Panc1 (cell line): ENCODE measurements at regions not wholly inside any gene's neighbourhood (a gene's known extent, or its start where the extent isn't known, plus 50 kb on each side); places are given as distances from the start of the nearest gene placed in this dataset.

Experiments used
- ATAC-seq: fragments of 200-7000 bp; cut with Tn5 transposase; 2 replicates; pipeline ENCODE4 v1.9.1; 2020; ENCODE audit warnings: mild to moderate bottlenecking, moderate library complexity
- BruUV-seq: library from RNA; stranded (reverse); fragments of 400-500 nt; replicated peaks from 2 replicates; lab custom pipeline; 2021; lab: Mats Ljungman, UMichigan
- CTCF ChIA-PET: fragments of 300-600 bp; sonication (Branson Sonifier 250); formaldehyde crosslinking; loops from one replicate; lab custom pipeline; 2022; ENCODE audit warnings: antibody characterized with exemption; lab: Charles Lee
- POLR2A ChIA-PET: fragments of 300-600 bp; sonication (Branson Sonifier 250); formaldehyde crosslinking; loops from one replicate; lab custom pipeline; 2022; ENCODE audit warnings: antibody characterized with exemption; lab: Charles Lee
- DNase-seq: peaks from one replicate; pipeline ENCODE4 v3.0.0-alpha.2; 2010; ENCODE audit warnings: low read depth, low spot score
- H3K27ac ChIP-seq: 2 replicates; pipeline ENCODE4 v1.5.1; 2011; ENCODE audit warnings: mild to moderate bottlenecking, low read length, inconsistent platforms
- H3K27me3 ChIP-seq: fragments of 200-500 bp; sonication (Bioruptor generic); 2 replicates; pipeline ENCODE4 v1.6.0; 2014; ENCODE audit warnings: low read length, inconsistent platforms; ENCODE audit not compliant: control insufficient read depth, insufficient read depth
- H3K36me3 ChIP-seq: fragments of 200-500 bp; sonication (Bioruptor generic); 2 replicates; pipeline ENCODE4 v1.5.1; 2014; ENCODE audit warnings: inconsistent platforms, mild to moderate bottlenecking, low read length, moderate library complexity; ENCODE audit not compliant: control insufficient read depth, insufficient read depth
- H3K4me1 ChIP-seq: 2 replicates; pipeline ENCODE4 v1.5.1; 2011; ENCODE audit warnings: inconsistent platforms, mild to moderate bottlenecking, low read length, moderate library complexity; ENCODE audit not compliant: control insufficient read depth, insufficient read depth
- H3K4me3 ChIP-seq, 2 experiments: 2 replicates each; pipeline ENCODE4 v1.5.1; 2011 to 2012; ENCODE audit warnings: low read depth in 2 of 2, low read length in 2 of 2, mild to moderate bottlenecking in 2 of 2, inconsistent platforms in 1 of 2, moderate library complexity in 1 of 2
- H3K9me3 ChIP-seq: fragments of 200-500 bp; sonication (Bioruptor generic); 2 replicates; pipeline ENCODE4 v1.5.1; 2014; ENCODE audit warnings: low read depth, mild to moderate bottlenecking, inconsistent platforms, low read length, moderate library complexity; ENCODE audit not compliant: control insufficient read depth, insufficient read depth
- CTCF ChIP-seq: fragments of 450-650 bp; IDR thresholded peaks from 2 replicates; pipeline ENCODE4 v1.5.1; 2017; ENCODE audit warnings: mild to moderate bottlenecking
- POLR2AphosphoS5 ChIP-seq: IDR thresholded peaks from 2 replicates; pipeline ENCODE4 v1.6.1; 2012; ENCODE audit warnings: mild to moderate bottlenecking, low read depth, low read length, moderate library complexity
- REST ChIP-seq, 2 experiments: IDR thresholded peaks; 2 replicates each; pipeline ENCODE4 v1.6.1; 2011 to 2012; ENCODE audit warnings: low read depth in 2 of 2, control low read depth in 1 of 2, low read length in 1 of 2, mild to moderate bottlenecking in 1 of 2, moderate library complexity in 1 of 2; ENCODE audit not compliant: insufficient read depth in 1 of 2
- SIN3A ChIP-seq: IDR thresholded peaks from 2 replicates; pipeline ENCODE4 v1.6.1; 2012; ENCODE audit warnings: low read depth, mild to moderate bottlenecking, low read length, moderate library complexity, borderline replicate concordance; ENCODE audit not compliant: insufficient read depth
- TCF7L2 ChIP-seq: IDR thresholded peaks from 2 replicates; pipeline ENCODE4 v1.6.1; 2011; ENCODE audit warnings: mild to moderate bottlenecking, low read depth, low read length, inconsistent platforms
- in situ Hi-C: cut with HindIII; loops from 2 replicates; pipeline ENCODE4 v1.10.0; 2016; ENCODE audit warnings: low sequenced_read_pairs, low pct_unique_long_range_greater_than_20kb
- intact Hi-C: fragments of 100-400 bp; cut with micrococcal nuclease; formaldehyde crosslinking; loops from one replicate; pipeline ENCODE4 v1.10.0; 2022; ENCODE audit not compliant: unreplicated experiment

- DNase-seq (no peak), ATAC-seq (no peak)
- POLR2A ChIA-PET, result no interaction called here
- TF ChIP-seq POLR2AphosphoS5 (no peak), SIN3A (no peak), CTCF (no peak), REST (IDR thresholded peaks at IDR 0.05; ENCODE audit: insufficient read depth in 1 of 2, low read depth in 2 of 2, low read length in 1 of 2) (no peak), TCF7L2 (no peak)
- Histone ChIP-seq H3K27me3 (no peaks in the 10 kb centered on the region), H3K27ac (no peak overlapping the region), H3K4me1 (no peaks in the 10 kb centered on the region), H3K36me3 (no peaks in the 10 kb centered on the region), H3K9me3 (no peaks in the 10 kb centered on the region), H3K4me3 (no peak overlapping the region)
- no TSS peak for BruUV-seq
- intact Hi-C loops, result no loop called here
- in situ Hi-C loops, result no loop called here
- CTCF ChIA-PET, result no interaction called here
Observed at GRCh38 chr5:167804512-167805220, 486.8 kb upstream of the WWC1 start.

GRCh38 chr5:167810573-167810972, 480.9 kb upstream of the WWC1 start:
- Histone ChIP-seq H3K4me1 (no peaks in the 10 kb centered on the region), H3K36me3 (no peaks in the 10 kb centered on the region), H3K27ac (no peak overlapping the region), H3K27me3 (no peaks in the 10 kb centered on the region), H3K4me3 (no peak overlapping the region), H3K9me3 (no peaks in the 10 kb centered on the region)
- no peak for ATAC-seq
- POLR2A ChIA-PET, result no interaction called here
- TF ChIP-seq SIN3A, result no peak
- no peak for TF ChIP-seq REST (IDR thresholded peaks at IDR 0.05; ENCODE audit: insufficient read depth in 1 of 2, low read depth in 2 of 2, low read length in 1 of 2)
- no peak for TF ChIP-seq POLR2AphosphoS5
- TF ChIP-seq CTCF, result no peak
- TF ChIP-seq TCF7L2, result no peak
- BruUV-seq, result no TSS peak
- intact Hi-C loops, result no loop called here
- CTCF ChIA-PET, result no interaction called here
- in situ Hi-C loops, result no loop called here
- DNase-seq, result no peak
